Daoy (cell line): ENCODE measurements at regions not wholly inside any gene's neighbourhood (a gene's known extent, or its start where the extent isn't known, plus 50 kb on each side); places are given as distances from the start of the nearest gene placed in this dataset.
"Not testable (repeated sequence)": the region's sequence is repeated elsewhere in the genome, so short reads cannot be mapped to it uniquely, and the experiment has no call there.

ENCODE experiments used
- DNase-seq: peaks from one replicate; pipeline ENCODE4 v3.0.0-alpha.2; 2015; ENCODE audit warnings: low read depth

DNA sequence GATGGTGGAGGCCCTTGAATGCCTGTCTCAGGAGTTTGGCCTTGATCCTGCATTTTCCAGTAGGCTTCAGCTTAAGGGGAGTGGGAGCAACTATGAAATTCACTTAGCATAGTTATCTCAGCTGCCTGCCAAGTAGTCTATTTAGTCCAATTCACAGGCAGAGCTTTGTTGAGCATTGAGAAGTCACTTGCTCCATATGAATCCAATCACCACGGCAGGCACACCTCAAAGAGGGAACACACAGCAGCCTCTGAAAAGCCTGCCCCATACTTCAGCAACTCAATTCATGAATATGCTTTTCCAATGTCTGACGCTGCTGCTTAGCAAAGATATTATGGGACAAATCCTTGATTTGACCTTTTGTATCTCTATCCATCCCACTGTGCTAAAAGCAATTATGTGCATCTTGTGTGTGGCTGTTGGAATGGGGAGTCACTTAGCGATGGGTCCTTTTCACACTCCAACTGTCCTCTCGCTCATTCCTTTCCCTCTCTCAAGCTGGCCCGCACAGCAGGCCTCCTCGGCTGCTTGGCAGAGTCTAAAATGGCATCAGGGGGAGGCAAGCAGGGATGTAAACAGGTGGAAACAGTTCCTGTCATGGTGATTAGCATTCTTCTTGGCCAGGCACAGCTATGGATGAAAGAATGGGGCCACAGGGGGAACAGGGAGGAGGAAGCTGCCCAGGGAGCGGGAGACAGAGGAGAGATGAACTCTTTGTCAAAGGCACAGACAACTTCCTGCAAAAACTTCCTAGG is 56.0 kb upstream of the LRPPRC start:
- no peak for DNase-seq

DNA sequence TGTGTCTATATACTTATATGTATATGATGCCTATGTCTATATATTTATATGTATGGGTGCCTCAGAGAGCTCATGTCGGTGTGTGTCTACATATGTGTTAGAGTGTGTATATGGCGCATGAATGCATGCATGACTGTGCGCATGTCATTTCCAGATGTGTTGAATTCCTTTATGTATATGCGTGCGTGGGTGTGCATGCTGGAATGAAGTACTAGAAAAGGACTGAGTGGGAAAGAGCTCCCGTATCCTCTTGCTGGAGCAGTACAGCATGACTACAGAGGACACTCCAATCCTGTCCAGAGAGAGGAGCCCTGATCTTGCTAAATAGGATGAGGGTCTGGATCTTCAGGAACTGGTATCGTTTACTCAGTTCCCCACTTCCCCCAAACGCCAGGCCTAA is 56.8 kb upstream of the LRPPRC start:
- no peak for DNase-seq

DNA sequence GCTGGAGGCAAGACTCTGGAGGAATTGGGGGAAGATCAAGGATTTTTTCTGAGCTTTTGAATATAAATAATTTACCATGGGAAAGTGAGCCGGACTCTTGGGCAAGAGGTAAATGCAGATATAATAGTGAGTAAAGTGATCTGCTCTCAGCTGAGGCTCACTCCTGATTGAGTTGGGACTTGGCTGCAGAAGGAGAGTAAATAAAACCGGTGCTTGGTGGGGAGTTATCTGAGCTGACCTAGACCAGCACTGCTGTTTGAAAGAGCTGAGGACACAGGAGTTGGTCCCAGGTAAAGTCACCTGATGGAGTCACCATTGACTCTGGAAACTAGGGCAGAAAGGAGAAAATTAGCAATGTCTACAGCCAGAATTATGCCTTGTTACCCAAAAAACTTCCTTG is 57.3 kb upstream of the LRPPRC start:
- no peak for DNase-seq

- DNase-seq = no peak
Observed at GRCh38 chr2:44053456-44053855, 57.7 kb upstream of the LRPPRC start.

- no peak for DNase-seq
Observed at GRCh38 chr2:44055229-44055628, 59.4 kb upstream of the LRPPRC start.

- DNase-seq = no peak
Observed at GRCh38 chr2:44055664-44056063, 59.9 kb upstream of the LRPPRC start.

DNA sequence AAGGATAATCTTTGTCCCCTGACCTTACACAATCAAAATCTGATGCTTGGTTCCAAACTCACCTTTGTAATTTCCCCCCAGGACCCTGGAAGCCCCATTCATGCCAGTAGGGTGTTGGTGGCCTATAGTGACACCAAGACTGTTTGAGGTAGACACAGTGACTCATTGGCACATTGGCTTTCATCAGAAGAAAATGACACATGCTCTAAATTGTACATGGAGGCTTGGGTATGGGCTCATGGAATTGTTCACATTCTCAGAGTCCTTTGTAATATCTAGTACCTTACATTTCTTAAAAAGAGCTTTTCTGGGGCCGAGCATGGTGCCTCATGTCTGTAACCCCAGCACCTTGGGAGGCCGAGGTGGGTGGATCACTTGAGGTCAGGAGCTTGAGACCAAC is 61.2 kb upstream of the LRPPRC start:
- no peak for DNase-seq

GRCh38 chr2:44060286-44060685 is 64.5 kb upstream of the LRPPRC start:
- DNase-seq = not testable (repeated sequence)

- DNase-seq = no peak
Observed at GRCh38 chr2:44060990-44061389, 65.2 kb upstream of the LRPPRC start.

- no peak for DNase-seq
Observed at GRCh38 chr2:44061469-44061868, 65.7 kb upstream of the LRPPRC start.

- no peak for DNase-seq
Observed at GRCh38 chr2:44061876-44062275, 66.1 kb upstream of the LRPPRC start.

DNA sequence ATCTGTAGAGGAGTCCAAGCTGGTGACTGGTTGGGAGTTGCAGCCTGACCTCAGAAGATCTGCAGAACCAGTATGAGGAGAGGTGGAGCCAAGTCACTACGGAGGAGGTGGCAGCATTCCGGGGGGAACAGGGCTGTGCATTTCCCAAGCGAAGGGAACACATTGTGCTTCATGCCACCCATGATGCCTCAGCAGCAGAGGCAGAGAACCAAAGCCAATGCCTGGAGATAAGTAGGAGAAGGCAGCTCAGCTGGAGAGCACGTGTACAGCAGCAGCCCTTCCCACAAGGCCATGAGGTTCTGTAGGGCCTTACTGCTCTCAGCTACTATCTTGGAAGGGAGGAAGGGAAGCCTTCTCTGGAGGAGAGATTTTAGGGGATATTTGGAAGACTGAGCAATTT is 67.2 kb upstream of the LRPPRC start:
- DNase-seq = no peak

GRCh38 chr2:44064281-44064680 is 68.5 kb upstream of the LRPPRC start:
- not testable (repeated sequence) for DNase-seq

DNA sequence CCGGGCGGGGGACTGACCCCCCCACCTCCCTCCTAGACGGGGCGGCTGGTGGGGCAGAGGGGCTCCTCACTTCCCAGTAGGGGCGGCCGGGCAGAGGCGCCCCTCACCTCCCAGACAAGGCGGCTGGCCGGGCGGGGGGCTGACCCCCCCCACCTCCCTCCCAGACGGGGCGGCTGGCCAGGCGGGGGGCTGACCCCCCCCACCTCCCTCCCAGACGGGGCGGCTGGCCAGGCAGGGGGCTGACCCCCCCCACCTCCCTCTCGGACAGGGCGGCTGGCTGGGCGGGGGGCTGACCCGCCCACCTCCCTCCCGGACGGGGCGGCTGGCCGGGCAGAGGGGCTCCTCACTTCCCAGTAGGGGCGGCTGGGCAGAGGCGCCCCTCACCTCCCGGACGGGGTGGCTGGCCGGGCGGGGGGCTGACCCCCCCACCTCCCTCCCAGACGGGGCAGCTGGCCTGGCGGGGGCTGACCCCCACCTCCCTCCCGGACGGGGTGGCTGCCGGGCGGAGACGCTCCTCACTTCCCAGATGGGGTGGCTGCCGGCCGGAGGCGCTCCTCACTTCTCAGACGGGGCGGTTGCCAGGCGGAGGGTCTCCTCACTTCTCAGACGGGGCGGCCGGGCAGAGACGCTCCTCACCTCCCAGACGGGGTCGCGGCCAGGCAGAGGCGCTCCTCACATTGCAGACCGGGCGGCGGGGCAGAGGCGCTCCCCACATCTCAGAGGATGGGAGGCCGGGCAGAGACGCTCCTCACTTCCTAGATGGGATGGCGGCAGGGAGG is 71.4 kb upstream of the LRPPRC start:
- not testable (repeated sequence) for DNase-seq

- not testable (repeated sequence) for DNase-seq
Observed at GRCh38 chr2:44067791-44068181, 72.0 kb upstream of the LRPPRC start.

GRCh38 chr2:44071454-44072046 is 75.8 kb upstream of the LRPPRC start:
- DNase-seq = no peak

DNA sequence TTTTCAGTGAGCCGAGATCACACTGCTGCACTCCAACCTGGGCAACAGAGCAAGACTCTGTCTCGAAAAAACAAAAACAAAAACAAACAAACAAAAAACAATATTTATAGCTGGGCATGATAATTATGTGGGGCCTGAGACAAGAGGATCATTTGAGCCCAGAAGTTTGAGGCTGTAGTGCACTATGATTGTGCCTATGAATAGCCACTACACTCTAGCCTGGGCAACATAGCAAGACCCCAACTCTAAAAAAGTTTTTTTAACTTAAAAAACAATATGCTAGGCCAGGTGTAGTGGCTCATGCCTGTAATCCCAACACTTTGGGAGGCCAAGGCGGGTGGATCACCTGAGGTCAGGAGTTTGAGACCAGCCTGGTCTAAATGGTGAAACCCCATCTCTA is 77.9 kb upstream of the LRPPRC start:
- not testable (repeated sequence) for DNase-seq

DNA sequence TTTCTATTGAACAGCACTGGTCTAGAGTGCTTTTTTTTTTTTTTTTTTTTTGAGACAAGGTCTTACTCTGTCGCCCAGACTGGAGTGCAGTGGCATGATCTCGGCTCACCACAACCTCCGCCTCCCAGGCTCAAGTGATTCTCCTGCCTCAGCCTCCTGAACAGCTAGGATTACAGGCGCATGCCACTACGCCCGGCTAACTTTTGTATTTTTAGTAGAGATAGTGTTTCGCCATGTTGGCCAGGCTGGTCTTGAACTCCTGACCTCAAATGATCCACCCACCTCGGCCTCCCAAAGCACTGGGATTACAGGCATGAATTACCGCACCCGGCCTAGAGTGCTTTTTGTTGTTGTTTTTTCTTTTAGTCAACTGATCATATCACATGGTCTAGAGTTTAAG is 79.0 kb upstream of the LRPPRC start:
- DNase-seq = not testable (repeated sequence)

DNA sequence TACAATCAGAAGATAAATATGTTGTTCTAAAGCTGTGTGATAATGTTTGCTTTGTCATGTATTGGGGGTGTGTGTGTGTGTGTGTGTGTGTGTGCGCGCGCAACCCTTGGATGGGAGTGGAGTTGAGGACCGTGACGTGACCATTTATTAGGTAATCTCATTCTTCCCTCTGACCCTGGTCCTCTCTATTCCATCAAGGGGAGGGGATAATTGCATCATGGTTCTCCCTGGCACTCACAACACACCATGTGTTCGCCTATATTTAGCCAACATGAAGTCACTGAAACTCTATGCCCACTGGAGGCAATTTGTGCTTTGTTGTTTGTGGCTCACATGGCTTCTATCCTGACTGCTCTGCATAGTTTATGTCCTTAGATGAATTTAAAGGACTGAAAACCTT is 79.8 kb upstream of the LRPPRC start:
- DNase-seq = no peak

- no peak for DNase-seq
Observed at GRCh38 chr2:44077942-44078511, 82.2 kb upstream of the LRPPRC start.

GRCh38 chr2:44079686-44080085 is 83.9 kb upstream of the LRPPRC start:
- no peak for DNase-seq

DNA sequence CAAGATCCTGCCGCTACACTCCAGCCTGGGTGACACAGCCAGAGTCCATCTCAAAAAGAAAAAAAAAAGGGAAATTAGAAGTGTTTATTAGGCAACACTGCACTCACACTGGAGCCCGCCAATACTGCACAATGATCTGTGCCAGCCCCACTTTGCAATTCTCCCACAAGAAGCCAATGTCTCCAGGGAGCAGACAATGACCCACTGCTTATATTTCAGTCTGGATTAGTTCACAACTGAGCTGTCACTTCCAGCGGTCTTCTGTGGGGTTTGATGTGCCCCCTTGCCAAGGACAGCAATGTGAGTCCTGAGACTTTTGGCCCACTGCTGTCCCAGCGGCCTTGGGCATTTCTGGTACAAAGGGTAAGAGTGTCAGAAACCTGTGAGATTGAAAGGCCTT is 85.6 kb upstream of the PPM1B start:
- no peak for DNase-seq

- DNase-seq = no peak
Observed at GRCh38 chr2:44084850-44085249, 83.8 kb upstream of the PPM1B start.
